ENCODE measurements at regions not wholly inside any gene's neighbourhood (a gene's known extent, or its start where the extent isn't known, plus 50 kb on each side); places are given as distances from the start of the nearest gene placed in this dataset.

DNA sequence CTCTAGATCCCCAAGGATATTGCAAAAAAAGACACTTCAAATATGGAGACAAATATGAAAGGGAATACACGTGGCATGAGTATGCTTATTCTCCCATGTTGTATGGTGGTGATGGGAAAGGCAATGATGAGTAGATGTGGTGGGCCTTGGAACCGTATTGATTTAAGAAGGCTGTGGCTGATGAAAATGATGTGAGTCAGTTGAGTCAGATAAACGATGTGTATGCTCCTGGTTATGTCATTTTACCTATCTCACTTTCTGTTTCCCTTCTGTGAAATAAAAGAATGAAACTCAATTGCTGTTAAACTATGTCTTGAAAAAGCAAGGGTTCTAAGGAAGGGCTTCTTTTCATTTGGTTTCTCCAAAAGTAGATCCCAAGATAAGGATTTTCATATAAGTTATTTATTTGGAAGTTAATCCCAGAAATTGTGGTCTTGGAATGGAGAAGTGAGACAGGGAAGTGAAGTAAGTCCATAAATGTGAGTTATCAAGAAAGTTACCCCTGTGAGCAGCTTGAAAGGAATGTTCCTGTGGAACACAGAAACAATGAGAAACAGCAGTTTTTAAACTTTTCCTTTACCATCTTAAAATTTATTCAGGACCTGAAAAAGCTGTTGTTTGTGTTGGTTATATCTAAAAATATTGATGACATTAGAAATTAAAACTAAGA is 292.0 kb downstream of the DUSP10 start:
- TF ChIP-seq NFRKB (IDR thresholded peaks at IDR 0.05) = no peak
- no peak for TF ChIP-seq FOXM1 (IDR thresholded peaks at IDR 0.05; ENCODE audit: borderline replicate concordance)
- TF ChIP-seq SUZ12 (IDR thresholded peaks at IDR 0.05) = no peak
- TF ChIP-seq FOXK2 (IDR thresholded peaks at IDR 0.05) = no peak
- TF ChIP-seq TARDBP (IDR thresholded peaks at IDR 0.05) = no peak
- no peak for TF ChIP-seq FOXA1 (IDR thresholded peaks at IDR 0.05)
- TF ChIP-seq CTBP1 (IDR thresholded peaks at IDR 0.05; ENCODE audit: borderline replicate concordance) = no peak
- TF ChIP-seq BHLHE40 (IDR thresholded peaks at IDR 0.05; ENCODE audit: borderline replicate concordance) = no peak
- TF ChIP-seq PKNOX1 (IDR thresholded peaks at IDR 0.05) = no peak
- TF ChIP-seq ZNF384 (IDR thresholded peaks at IDR 0.05) = no peak
- ChIA-PET CTCF (no interaction called here), POLR2A (no interaction called here)
- DNase-seq (ENCODE audit: extremely low spot score) = no peak

DNA sequence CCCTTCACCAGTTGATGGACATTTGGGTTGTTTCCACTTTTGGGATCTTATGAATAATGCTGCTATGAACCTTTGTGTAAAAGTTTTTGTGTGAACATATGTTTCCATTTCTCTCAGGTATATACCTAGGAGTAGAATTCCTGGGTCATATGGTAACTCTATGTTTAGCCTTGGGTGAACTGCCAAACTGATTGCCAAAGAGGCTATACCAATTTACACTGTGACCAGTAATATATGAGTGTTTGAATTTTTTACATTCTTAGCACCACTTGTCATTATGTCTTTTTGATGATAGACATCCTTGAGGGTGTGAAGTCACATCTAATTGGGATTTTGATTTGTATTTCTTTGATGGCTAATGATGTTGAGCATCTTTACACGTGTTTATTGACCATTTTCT is 290.1 kb downstream of the DUSP10 start:
- POLR2A ChIA-PET = no interaction called here
- TF ChIP-seq LEF1 (IDR thresholded peaks at IDR 0.05; ENCODE audit: borderline replicate concordance) (no peak), L3MBTL2 (conservative IDR thresholded peaks at IDR 0.05) (no peak), FOXA1 (IDR thresholded peaks at IDR 0.05) (no peak), BHLHE40 (IDR thresholded peaks at IDR 0.05; ENCODE audit: borderline replicate concordance) (no peak), ARNT (IDR thresholded peaks at IDR 0.05) (no peak), HDGF (IDR thresholded peaks at IDR 0.05; ENCODE audit: borderline replicate concordance) (no peak), TARDBP (IDR thresholded peaks at IDR 0.05) (no peak), FOXK2 (IDR thresholded peaks at IDR 0.05) (no peak), NFRKB (IDR thresholded peaks at IDR 0.05) (no peak), CTBP1 (IDR thresholded peaks at IDR 0.05; ENCODE audit: borderline replicate concordance) (no peak)
- CTCF ChIA-PET = no interaction called here
- no peak for DNase-seq (ENCODE audit: extremely low spot score)

DNA sequence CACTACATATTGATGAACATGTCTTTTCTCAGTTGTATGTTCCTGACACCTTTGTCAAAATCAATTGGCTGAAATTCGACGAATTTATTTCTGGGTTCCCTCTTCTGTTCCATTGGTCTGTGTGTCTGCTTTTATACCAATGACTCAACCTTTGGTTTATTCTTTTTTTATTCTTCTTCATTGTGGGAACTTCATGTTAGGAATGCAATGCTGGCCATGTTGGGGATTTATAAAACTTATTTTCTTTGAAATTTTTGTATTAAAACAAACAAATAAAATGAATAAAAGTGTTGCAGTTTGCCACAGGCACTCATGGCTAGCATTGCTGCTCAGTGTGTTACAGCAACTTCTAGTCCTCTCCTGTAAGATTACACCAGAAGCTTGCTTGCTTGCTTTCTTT is 287.8 kb downstream of the DUSP10 start:
- no peak for DNase-seq (ENCODE audit: extremely low spot score)
- POLR2A ChIA-PET = no interaction called here
- CTCF ChIA-PET = no interaction called here
- TF ChIP-seq ARNT (IDR thresholded peaks at IDR 0.05) (no peak), HDGF (IDR thresholded peaks at IDR 0.05; ENCODE audit: borderline replicate concordance) (no peak), ZNF384 (IDR thresholded peaks at IDR 0.05) (no peak), FOXA1 (IDR thresholded peaks at IDR 0.05) (no peak), LEF1 (IDR thresholded peaks at IDR 0.05; ENCODE audit: borderline replicate concordance) (no peak), PKNOX1 (IDR thresholded peaks at IDR 0.05) (no peak), ELF4 (IDR thresholded peaks at IDR 0.05) (no peak)

DNA sequence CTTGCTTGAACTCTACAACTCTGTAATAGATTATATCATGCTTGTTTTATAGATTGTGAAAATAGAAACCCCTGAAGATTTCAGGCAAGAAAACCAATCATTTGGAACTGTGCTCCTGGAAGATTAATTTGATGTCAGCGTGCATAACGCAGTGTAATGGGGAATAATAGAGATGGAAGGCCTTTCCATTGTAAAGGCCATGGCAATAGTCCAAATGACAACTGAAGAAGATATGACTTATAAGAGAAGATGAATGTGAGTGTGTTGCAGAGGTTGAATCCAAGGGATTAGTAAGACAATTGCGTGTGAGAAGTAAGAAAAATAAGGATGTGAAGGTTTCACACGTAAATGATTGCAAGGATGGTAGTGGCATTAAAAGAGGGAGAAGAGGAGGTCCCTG is 285.0 kb downstream of the DUSP10 start:
- DNase-seq (ENCODE audit: extremely low spot score) = no peak
- TF ChIP-seq FOXM1 (IDR thresholded peaks at IDR 0.05; ENCODE audit: borderline replicate concordance) (no peak), FOXK2 (IDR thresholded peaks at IDR 0.05) (no peak), ELF4 (IDR thresholded peaks at IDR 0.05) (no peak), FOXA1 (IDR thresholded peaks at IDR 0.05) (no peak), BHLHE40 (IDR thresholded peaks at IDR 0.05; ENCODE audit: borderline replicate concordance) (no peak), L3MBTL2 (conservative IDR thresholded peaks at IDR 0.05) (no peak), ZNF384 (IDR thresholded peaks at IDR 0.05) (no peak), PKNOX1 (IDR thresholded peaks at IDR 0.05) (no peak), SUZ12 (IDR thresholded peaks at IDR 0.05) (no peak), LEF1 (IDR thresholded peaks at IDR 0.05; ENCODE audit: borderline replicate concordance) (no peak), HDGF (IDR thresholded peaks at IDR 0.05; ENCODE audit: borderline replicate concordance) (no peak), TARDBP (IDR thresholded peaks at IDR 0.05) (no peak), ARNT (IDR thresholded peaks at IDR 0.05) (no peak), CTBP1 (IDR thresholded peaks at IDR 0.05; ENCODE audit: borderline replicate concordance) (no peak), SP1 (IDR thresholded peaks at IDR 0.05) (no peak), NFRKB (IDR thresholded peaks at IDR 0.05) (no peak)
- ChIA-PET CTCF (no interaction called here), POLR2A (no interaction called here)

DNA sequence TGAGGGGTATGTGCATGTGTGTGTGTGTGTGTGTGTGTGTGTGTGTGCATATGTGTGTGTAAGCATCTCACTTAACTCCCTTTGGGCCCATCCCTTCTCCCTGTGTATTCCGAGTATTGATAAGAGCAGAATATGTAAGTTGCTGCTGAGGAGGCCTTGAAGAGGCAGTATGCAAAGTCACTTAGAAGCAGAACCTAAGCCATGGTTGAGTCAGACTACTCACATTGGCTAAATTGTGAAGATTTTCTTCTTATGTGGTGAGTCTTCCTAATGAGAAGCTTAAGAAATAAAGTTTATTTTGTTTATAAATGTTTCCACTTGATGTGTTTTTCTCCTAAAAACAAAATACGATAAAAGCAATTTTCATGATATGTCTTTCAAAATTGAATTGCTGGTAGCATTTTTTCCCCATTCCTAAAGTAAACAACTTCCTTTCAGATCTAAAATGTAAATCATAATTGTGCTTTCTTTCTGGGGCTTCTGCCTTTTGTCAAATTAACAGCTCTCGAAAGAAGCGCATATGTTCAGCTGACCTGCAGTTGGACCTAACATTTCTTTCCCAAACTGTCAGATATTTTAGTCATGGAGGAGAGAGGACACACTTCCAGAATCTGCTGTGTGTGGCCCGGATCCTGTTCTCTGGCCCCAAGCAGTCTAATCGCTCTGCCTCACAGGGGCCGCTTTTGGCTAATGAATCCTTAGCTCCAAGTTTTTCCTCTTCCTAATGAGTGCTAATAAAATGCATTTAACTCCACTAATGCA is 284.0 kb downstream of the DUSP10 start:
- POLR2A ChIA-PET = interaction anchor here (1.3 kb wide), 1 partner anchor 13 kb away, joined by 5 read pairs; no protein-coding TSS in a partner anchor
- no peak for DNase-seq (ENCODE audit: extremely low spot score)
- TF ChIP-seq PKNOX1 (IDR thresholded peaks at IDR 0.05) (no peak), FOXK2 (IDR thresholded peaks at IDR 0.05) (no peak)
- CTCF ChIA-PET = no interaction called here

Data from HEK293T (cell line).